Kidney (tissue), 13 donors: ENCODE measurements at regions not wholly inside any gene's neighbourhood (a gene's known extent, or its start where the extent isn't known, plus 50 kb on each side); places are given as distances from the start of the nearest gene placed in this dataset.
A peak's percentile ranks its signal among the peaks of the same experiment; 100 is the strongest.

Experiments
- DNase-seq, 5 donors: peaks; one replicate each; pipeline ENCODE4 v3.0.0-alpha.2; 2013 to 2020
- FAIRE-seq: peaks from 2 replicates; lab custom pipeline; 2012; peaks lifted over from hg19 to GRCh38; lab: Jason Lieb, UNC
- H3K27ac ChIP-seq, 2 donors: one replicate each; pipeline ENCODE4 v1.7.0; 2013; ENCODE audit warnings: low read depth in 2 of 2, low read length in 2 of 2, inconsistent platforms in 1 of 2
- H3K27me3 ChIP-seq: one replicate; pipeline ENCODE4 v1.7.1; 2013; ENCODE audit warnings: low read length, inconsistent platforms; ENCODE audit not compliant: control insufficient read depth, insufficient read depth
- H3K36me3 ChIP-seq, 3 donors: one replicate each; pipeline versions ENCODE4 v1.7.0 to v1.7.1; 2013; ENCODE audit warnings: low read length in 3 of 3, control low read depth in 1 of 3, inconsistent platforms in 1 of 3; ENCODE audit not compliant: insufficient read depth in 3 of 3, control insufficient read depth in 2 of 3
- H3K4me1 ChIP-seq, 3 donors: one replicate each; pipeline versions ENCODE4 v1.7.0 to v1.7.1; 2013; ENCODE audit warnings: low read length in 3 of 3, inconsistent platforms in 1 of 3, low read depth in 1 of 3; ENCODE audit not compliant: control insufficient read depth in 2 of 3, insufficient read depth in 2 of 3
- H3K4me3 ChIP-seq, 3 donors: one replicate each; pipeline versions ENCODE4 v1.7.0 to v1.8.1; 2013; ENCODE audit warnings: low read length in 3 of 3, control low read depth in 1 of 3, inconsistent platforms in 1 of 3
- H3K9ac ChIP-seq, 3 donors: one replicate each; pipeline versions ENCODE4 v1.7.0 to v1.7.1; 2013; ENCODE audit warnings: low read length in 3 of 3, control low read depth in 1 of 3, inconsistent platforms in 1 of 3
- H3K9me3 ChIP-seq, 3 donors: one replicate each; pipeline versions ENCODE4 v1.7.0 to v1.7.1; 2013; ENCODE audit warnings: low read length in 3 of 3, control low read depth in 1 of 3, inconsistent platforms in 1 of 3; ENCODE audit not compliant: control insufficient read depth in 2 of 3, insufficient read depth in 1 of 3
- intact Hi-C: fragments of 100-400 bp; cut with DNase I; formaldehyde crosslinking; loops from one replicate; pipeline ENCODE4 v1.11.1; 2022
- TF ChIP-seq, protein P1 (sequence below): IDR thresholded peaks from 3 replicates; pipeline ENCODE4 v1.5.1; 2012; ENCODE audit warnings: mild to moderate bottlenecking, moderate library complexity, borderline replicate concordance; ENCODE audit not compliant: insufficient read depth; ENCODE audit errors: extremely low read depth
- donor health status: control.
- donor health status: control.
- donor health status: control.
- donor health status: control.
- donor health status: control.
- donor health status: DM: yes; HTN: yes; CAD: no.
- donor health status: Normal renal cell carcinoma (clear cell type).

DNA sequence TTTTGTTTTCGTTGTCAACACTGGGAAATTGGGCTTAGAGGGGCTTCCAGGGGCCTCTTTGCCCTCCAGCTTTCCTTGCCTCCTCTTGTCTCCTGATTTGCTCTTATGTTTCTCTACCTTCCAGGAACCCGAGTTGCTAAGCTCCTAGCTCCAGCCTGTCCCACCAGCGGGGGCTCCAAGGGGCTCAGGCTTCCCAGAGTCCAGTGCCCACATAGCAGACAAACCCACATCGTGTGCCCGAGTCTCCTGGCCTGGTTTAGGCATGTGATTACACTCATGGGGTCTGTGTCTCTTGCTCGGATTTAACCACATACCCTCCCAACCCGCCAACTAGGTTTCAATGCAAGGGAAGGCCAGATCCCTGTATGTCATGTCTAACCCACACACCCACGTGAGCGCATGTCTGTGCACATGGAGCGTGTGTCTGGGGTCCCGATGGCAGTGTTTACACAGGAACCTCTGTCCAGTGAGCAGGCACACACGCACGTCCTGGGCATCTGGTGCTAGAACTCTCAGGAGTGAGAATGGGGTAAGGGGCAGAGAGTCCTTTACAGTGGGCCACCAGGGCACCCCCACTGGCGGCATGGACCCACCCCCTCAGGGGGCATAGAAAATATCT is 76.1 kb upstream of the MED9 start:
- Histone ChIP-seq H3K36me3 (no peaks in the 10 kb centered on the region), H3K9ac (no peak overlapping the region), H3K4me1 (no peaks in the 10 kb centered on the region), H3K9me3 (no peaks in the 10 kb centered on the region), H3K27ac (no peak overlapping the region), H3K4me3 (no peak overlapping the region), H3K27me3 (no peaks in the 10 kb centered on the region)
- no peak for FAIRE-seq
- no peak for DNase-seq
- intact Hi-C loops, result no loop called here
- TF ChIP-seq, protein P1, sequence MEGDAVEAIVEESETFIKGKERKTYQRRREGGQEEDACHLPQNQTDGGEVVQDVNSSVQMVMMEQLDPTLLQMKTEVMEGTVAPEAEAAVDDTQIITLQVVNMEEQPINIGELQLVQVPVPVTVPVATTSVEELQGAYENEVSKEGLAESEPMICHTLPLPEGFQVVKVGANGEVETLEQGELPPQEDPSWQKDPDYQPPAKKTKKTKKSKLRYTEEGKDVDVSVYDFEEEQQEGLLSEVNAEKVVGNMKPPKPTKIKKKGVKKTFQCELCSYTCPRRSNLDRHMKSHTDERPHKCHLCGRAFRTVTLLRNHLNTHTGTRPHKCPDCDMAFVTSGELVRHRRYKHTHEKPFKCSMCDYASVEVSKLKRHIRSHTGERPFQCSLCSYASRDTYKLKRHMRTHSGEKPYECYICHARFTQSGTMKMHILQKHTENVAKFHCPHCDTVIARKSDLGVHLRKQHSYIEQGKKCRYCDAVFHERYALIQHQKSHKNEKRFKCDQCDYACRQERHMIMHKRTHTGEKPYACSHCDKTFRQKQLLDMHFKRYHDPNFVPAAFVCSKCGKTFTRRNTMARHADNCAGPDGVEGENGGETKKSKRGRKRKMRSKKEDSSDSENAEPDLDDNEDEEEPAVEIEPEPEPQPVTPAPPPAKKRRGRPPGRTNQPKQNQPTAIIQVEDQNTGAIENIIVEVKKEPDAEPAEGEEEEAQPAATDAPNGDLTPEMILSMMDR, result no peak

DNA sequence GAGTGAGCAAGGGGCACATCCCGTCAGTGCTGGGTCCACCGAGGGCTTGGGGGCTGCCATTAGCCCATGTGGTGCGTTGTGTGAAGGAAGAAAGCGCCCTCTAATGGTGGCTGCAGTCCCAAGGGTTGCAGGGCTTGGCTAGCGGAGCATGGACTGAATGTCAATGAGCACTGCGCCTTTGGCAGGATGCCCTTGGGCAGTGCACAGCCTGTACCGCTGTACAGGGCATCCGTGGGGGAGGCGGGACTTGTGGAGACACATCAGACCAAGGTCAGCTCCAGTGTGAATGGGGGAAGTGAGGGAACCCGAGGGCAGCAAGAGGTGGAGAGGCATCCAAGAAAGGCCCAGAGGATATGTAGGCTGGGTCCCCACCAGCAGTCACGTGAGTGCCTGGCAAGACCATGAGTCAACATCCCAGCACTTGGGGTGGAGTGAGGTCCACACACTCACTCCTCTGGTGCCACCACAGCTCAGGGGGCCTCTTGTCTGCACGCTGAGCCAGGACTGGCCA is 75.5 kb upstream of the MED9 start:
- FAIRE-seq, result no peak
- peak in 1 of 5 donors; percentile 43 for DNase-seq
- Histone ChIP-seq H3K27me3 (no peaks in the 10 kb centered on the region), H3K4me3 (no peak overlapping the region), H3K9ac (no peak overlapping the region), H3K9me3 (no peaks in the 10 kb centered on the region), H3K36me3 (no peaks in the 10 kb centered on the region), H3K27ac (no peak overlapping the region), H3K4me1 (no peaks in the 10 kb centered on the region)
- intact Hi-C loops, result no loop called here
- TF ChIP-seq, protein P1, result no peak

DNA sequence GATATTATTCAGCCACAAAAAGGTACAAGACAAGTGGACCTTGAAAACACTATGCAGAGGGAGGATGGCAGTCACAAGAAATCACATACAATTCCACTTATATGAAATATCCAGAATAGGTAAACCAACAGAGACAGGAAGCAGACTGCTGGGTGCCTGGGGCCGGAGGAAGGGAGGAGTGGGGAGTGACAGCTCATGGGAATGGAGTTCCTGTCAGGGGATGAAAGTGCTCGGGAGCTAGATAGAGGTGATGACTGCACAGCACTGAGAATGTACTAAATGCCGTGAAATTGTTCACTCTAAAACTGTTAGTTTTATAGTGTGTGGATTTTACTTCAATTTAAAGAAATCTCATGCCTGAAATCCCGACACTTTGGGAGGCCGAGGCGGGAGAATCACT is 74.2 kb upstream of the MED9 start:
- no peak overlapping the region for H3K4me3 ChIP-seq
- FAIRE-seq (no peak), DNase-seq (no peak)
- H3K9me3 ChIP-seq, result no peaks in the 10 kb centered on the region
- H3K36me3 ChIP-seq, result no peaks in the 10 kb centered on the region
- no peaks in the 10 kb centered on the region for H3K4me1 ChIP-seq
- H3K27ac ChIP-seq, result no peak overlapping the region
- TF ChIP-seq, protein P1, result no peak
- no peaks in the 10 kb centered on the region for H3K27me3 ChIP-seq
- no peak overlapping the region for H3K9ac ChIP-seq
- intact Hi-C loops, result no loop called here

DNA sequence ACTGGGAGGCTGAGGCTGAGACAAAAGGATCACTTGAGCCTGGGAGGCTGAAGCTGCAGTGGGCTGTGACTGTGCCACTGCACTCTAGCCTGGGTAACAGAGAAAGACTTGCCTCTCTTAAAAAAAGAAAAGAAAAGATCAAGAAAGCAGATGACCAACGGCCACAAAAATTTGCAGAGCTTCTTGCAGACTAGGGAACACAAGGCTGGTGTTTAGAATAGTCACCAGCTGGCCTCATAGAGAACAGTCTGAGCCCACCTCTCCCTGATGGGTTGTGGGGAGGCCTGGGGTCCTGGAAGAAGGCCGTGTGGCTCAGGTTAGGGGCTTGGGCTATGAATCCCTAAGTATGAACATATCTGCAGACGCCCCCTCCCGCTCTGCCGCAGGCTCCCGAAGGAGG is 73.7 kb upstream of the MED9 start:
- H3K4me1 ChIP-seq, result no peaks in the 10 kb centered on the region
- intact Hi-C loops, result no loop called here
- no peaks in the 10 kb centered on the region for H3K9me3 ChIP-seq
- H3K9ac ChIP-seq, result no peak overlapping the region
- no peak for DNase-seq
- H3K4me3 ChIP-seq, result no peak overlapping the region
- FAIRE-seq, result no peak
- TF ChIP-seq, protein P1, result no peak
- no peaks in the 10 kb centered on the region for H3K36me3 ChIP-seq
- no peak overlapping the region for H3K27ac ChIP-seq
- H3K27me3 ChIP-seq, result no peaks in the 10 kb centered on the region
